ENCODE measurements at regions not wholly inside any gene's neighbourhood (a gene's known extent, or its start where the extent isn't known, plus 50 kb on each side); places are given as distances from the start of the nearest gene placed in this dataset.

GRCh38 chr9:90014421-90014820, 409.6 kb downstream of the GADD45G start:
- no peaks in the 10 kb centered on the region for H3K27me3 ChIP-seq (ENCODE audit: control insufficient read depth in 3 of 3, insufficient read depth in 3 of 3, low read length in 2 of 3)
- no peaks in the 10 kb centered on the region for H3K9me3 ChIP-seq (ENCODE audit: control insufficient read depth in 4 of 4, insufficient read depth in 3 of 4, low read length in 3 of 4)
- DNase-seq (no peak), ATAC-seq (ENCODE audit: insufficient read depth, low FRiP score) (no peak)
- H3K4me3 ChIP-seq: no peak overlapping the region
- peaks cover 0 to 1% (median 0%) of the 10 kb centered on the region in 5 donors for H3K4me1 ChIP-seq (ENCODE audit: control insufficient read depth in 5 of 5, insufficient read depth in 5 of 5, low read length in 5 of 5)
- H3K9ac ChIP-seq (ENCODE audit: insufficient read depth in 1 of 2, low read length in 2 of 2): no peak overlapping the region
- no peaks in the 10 kb centered on the region for H3K36me3 ChIP-seq (ENCODE audit: control insufficient read depth in 4 of 4, insufficient read depth in 4 of 4, low read length in 4 of 4)
- TF ChIP-seq CTCF (IDR thresholded peaks at IDR 0.05; ENCODE audit: control extremely low read depth, extremely low read depth): no peak
- 97 to 99% methylated on average over 9 of the region's 9 CpGs for WGBS, 2 donors
- no peak overlapping the region for H3K27ac ChIP-seq (ENCODE audit: low read depth in 1 of 2, low read length in 1 of 2)

GRCh38 chr9:90016272-90016671, 411.5 kb downstream of the GADD45G start:
- Histone ChIP-seq H3K4me3 (no peak overlapping the region), H3K4me1 (ENCODE audit: control insufficient read depth in 5 of 5, insufficient read depth in 5 of 5, low read length in 5 of 5) (peaks cover 0 to 1% (median 0%) of the 10 kb centered on the region in 5 donors), H3K36me3 (ENCODE audit: control insufficient read depth in 4 of 4, insufficient read depth in 4 of 4, low read length in 4 of 4) (no peaks in the 10 kb centered on the region), H3K9me3 (ENCODE audit: control insufficient read depth in 4 of 4, insufficient read depth in 3 of 4, low read length in 3 of 4) (no peaks in the 10 kb centered on the region), H3K27me3 (ENCODE audit: control insufficient read depth in 3 of 3, insufficient read depth in 3 of 3, low read length in 2 of 3) (no peaks in the 10 kb centered on the region), H3K27ac (ENCODE audit: low read depth in 1 of 2, low read length in 1 of 2) (no peak overlapping the region), H3K9ac (ENCODE audit: insufficient read depth in 1 of 2, low read length in 2 of 2) (no peak overlapping the region)
- ATAC-seq (ENCODE audit: insufficient read depth, low FRiP score) (no peak), DNase-seq (no peak)
- 90 to 100% methylated on average over 1 of the region's 1 CpG for WGBS, 2 donors
- TF ChIP-seq CTCF (IDR thresholded peaks at IDR 0.05; ENCODE audit: control extremely low read depth, extremely low read depth): no peak

GRCh38 chr9:90017679-90018078, 412.9 kb downstream of the GADD45G start:
- TF ChIP-seq CTCF (IDR thresholded peaks at IDR 0.05; ENCODE audit: control extremely low read depth, extremely low read depth): no peak
- H3K4me1 ChIP-seq (ENCODE audit: control insufficient read depth in 5 of 5, insufficient read depth in 5 of 5, low read length in 5 of 5): peaks cover 0 to 1% (median 0%) of the 10 kb centered on the region in 5 donors
- H3K9me3 ChIP-seq (ENCODE audit: control insufficient read depth in 4 of 4, insufficient read depth in 3 of 4, low read length in 3 of 4): peaks cover 0 to 3% (median 0%) of the 10 kb centered on the region in 4 donors
- ATAC-seq (ENCODE audit: insufficient read depth, low FRiP score): no peak
- no peak overlapping the region for H3K4me3 ChIP-seq
- H3K9ac ChIP-seq (ENCODE audit: insufficient read depth in 1 of 2, low read length in 2 of 2): no peak overlapping the region
- DNase-seq: no peak
- H3K36me3 ChIP-seq (ENCODE audit: control insufficient read depth in 4 of 4, insufficient read depth in 4 of 4, low read length in 4 of 4): no peaks in the 10 kb centered on the region
- H3K27ac ChIP-seq (ENCODE audit: low read depth in 1 of 2, low read length in 1 of 2): no peak overlapping the region
- no peaks in the 10 kb centered on the region for H3K27me3 ChIP-seq (ENCODE audit: control insufficient read depth in 3 of 3, insufficient read depth in 3 of 3, low read length in 2 of 3)
- WGBS, 2 donors: 91 to 97% methylated on average over 7 of the region's 7 CpGs

GRCh38 chr9:90018688-90019087, 413.9 kb downstream of the GADD45G start:
- TF ChIP-seq CTCF (IDR thresholded peaks at IDR 0.05; ENCODE audit: control extremely low read depth, extremely low read depth): no peak
- ATAC-seq (ENCODE audit: insufficient read depth, low FRiP score): no peak
- WGBS, 2 donors: 20 to 38% methylated on average over 2 of the region's 2 CpGs

More at GRCh38 chr9:90018688-90019087, 413.9 kb downstream of the GADD45G start:
- Histone ChIP-seq H3K27ac (ENCODE audit: low read depth in 1 of 2, low read length in 1 of 2) (no peak overlapping the region), H3K27me3 (ENCODE audit: control insufficient read depth in 3 of 3, insufficient read depth in 3 of 3, low read length in 2 of 3) (no peaks in the 10 kb centered on the region), H3K4me1 (ENCODE audit: control insufficient read depth in 5 of 5, insufficient read depth in 5 of 5, low read length in 5 of 5) (peaks cover 0 to 1% (median 0%) of the 10 kb centered on the region in 5 donors), H3K4me3 (no peak overlapping the region), H3K36me3 (ENCODE audit: control insufficient read depth in 4 of 4, insufficient read depth in 4 of 4, low read length in 4 of 4) (no peaks in the 10 kb centered on the region), H3K9me3 (ENCODE audit: control insufficient read depth in 4 of 4, insufficient read depth in 3 of 4, low read length in 3 of 4) (peaks cover 0 to 3% (median 0%) of the 10 kb centered on the region in 4 donors), H3K9ac (ENCODE audit: insufficient read depth in 1 of 2, low read length in 2 of 2) (no peak overlapping the region)
- DNase-seq: no peak
